ENCODE measurements at regions not wholly inside any gene's neighbourhood (a gene's known extent, or its start where the extent isn't known, plus 50 kb on each side); places are given as distances from the start of the nearest gene placed in this dataset.

DNA sequence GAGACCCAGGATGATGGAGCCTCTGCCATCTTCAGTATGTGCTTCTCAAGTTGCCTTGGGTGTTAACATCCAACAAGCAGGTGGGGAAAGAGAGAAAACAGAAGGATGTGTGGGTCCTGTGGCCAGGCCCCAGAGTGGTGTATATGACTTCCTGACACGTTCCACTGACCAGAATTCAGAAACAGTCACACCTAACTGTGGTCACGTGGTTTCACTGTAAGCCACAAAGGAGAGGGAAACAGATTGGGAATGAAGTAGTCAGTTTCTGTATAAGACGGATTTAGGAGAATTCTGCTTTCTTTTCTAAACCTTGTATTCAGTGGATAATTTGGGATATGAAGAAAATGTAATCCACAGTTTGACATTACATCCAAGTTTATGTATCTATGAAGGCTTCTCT is 454.1 kb upstream of the IL12A start:
- TF ChIP-seq POLR2AphosphoS5 (IDR thresholded peaks at IDR 0.05): no peak
- TF ChIP-seq, protein P1, sequence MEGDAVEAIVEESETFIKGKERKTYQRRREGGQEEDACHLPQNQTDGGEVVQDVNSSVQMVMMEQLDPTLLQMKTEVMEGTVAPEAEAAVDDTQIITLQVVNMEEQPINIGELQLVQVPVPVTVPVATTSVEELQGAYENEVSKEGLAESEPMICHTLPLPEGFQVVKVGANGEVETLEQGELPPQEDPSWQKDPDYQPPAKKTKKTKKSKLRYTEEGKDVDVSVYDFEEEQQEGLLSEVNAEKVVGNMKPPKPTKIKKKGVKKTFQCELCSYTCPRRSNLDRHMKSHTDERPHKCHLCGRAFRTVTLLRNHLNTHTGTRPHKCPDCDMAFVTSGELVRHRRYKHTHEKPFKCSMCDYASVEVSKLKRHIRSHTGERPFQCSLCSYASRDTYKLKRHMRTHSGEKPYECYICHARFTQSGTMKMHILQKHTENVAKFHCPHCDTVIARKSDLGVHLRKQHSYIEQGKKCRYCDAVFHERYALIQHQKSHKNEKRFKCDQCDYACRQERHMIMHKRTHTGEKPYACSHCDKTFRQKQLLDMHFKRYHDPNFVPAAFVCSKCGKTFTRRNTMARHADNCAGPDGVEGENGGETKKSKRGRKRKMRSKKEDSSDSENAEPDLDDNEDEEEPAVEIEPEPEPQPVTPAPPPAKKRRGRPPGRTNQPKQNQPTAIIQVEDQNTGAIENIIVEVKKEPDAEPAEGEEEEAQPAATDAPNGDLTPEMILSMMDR (IDR thresholded peaks at IDR 0.05): no peak

Data from gastroesophageal sphincter (tissue), 3 donors.